H1 (cell line): ENCODE measurements at regions not wholly inside any gene's neighbourhood (a gene's known extent, or its start where the extent isn't known, plus 50 kb on each side); places are given as distances from the start of the nearest gene placed in this dataset.

Source experiments
- CTCF ChIA-PET: fragments of 300-600 bp; sonication (Branson Sonifier 250); formaldehyde crosslinking; loops from one replicate; lab custom pipeline; 2021; ENCODE audit not compliant: partially characterized antibody; lab: Charles Lee
- POLR2A ChIA-PET: fragments of 300-600 bp; sonication (Branson Sonifier 250); formaldehyde crosslinking; loops from one replicate; lab custom pipeline; 2021; ENCODE audit warnings: inconsistent platforms; ENCODE audit not compliant: partially characterized antibody; lab: Charles Lee
- DNase-seq, 2 experiments: peaks; one replicate each; pipeline versions ENCODE4 v3.0.0 to v3.0.0-alpha.2; 2010 to 2022; ENCODE audit warnings: low spot score in 2 of 2, low read depth in 1 of 2, mixed read lengths in 1 of 2
- FAIRE-seq: peaks from 2 replicates; lab custom pipeline; 2011; peaks lifted over from hg19 to GRCh38; lab: Jason Lieb, UNC
- H2AFZ ChIP-seq: 2 replicates; pipeline ENCODE4 v1.8.1; 2012; ENCODE audit warnings: low read length, inconsistent platforms
- H2AK5ac ChIP-seq: 2 replicates; pipeline ENCODE4 v1.6.1; 2013; ENCODE audit warnings: low read depth, low read length
- H2BK120ac ChIP-seq: replicated peaks from 2 replicates; pipeline ENCODE3; 2013; ENCODE audit warnings: low read depth, low read length, inconsistent platforms
- H2BK12ac ChIP-seq: 2 replicates; pipeline ENCODE4 v1.6.1; 2013; ENCODE audit warnings: low read depth, low read length
- H2BK15ac ChIP-seq: 2 replicates; pipeline ENCODE4 v1.6.1; 2013; ENCODE audit warnings: low read length
- H2BK20ac ChIP-seq: 2 replicates; pipeline ENCODE4 v1.6.1; 2013; ENCODE audit warnings: low read length
- H2BK5ac ChIP-seq: 2 replicates; pipeline ENCODE4 v1.6.1; 2013; ENCODE audit warnings: low read depth, low read length
- H3K14ac ChIP-seq: 2 replicates; pipeline ENCODE4 v1.6.1; 2013; ENCODE audit warnings: inconsistent platforms; ENCODE audit not compliant: insufficient read length
- H3K18ac ChIP-seq: 2 replicates; pipeline ENCODE4 v1.6.1; 2013; ENCODE audit warnings: low read length; ENCODE audit errors: extremely low read depth
- H3K23ac ChIP-seq: 2 replicates; pipeline ENCODE4 v1.6.1; 2013; ENCODE audit warnings: inconsistent platforms; ENCODE audit not compliant: insufficient read length
- H3K23me2 ChIP-seq: 2 replicates; pipeline ENCODE4 v1.6.1; 2013; ENCODE audit warnings: low read depth, low read length
- H3K27ac ChIP-seq: 2 replicates; pipeline ENCODE4 v1.6.1; 2011; ENCODE audit warnings: low read depth, low read length, inconsistent platforms
- H3K27me3 ChIP-seq, 4 experiments: replicated peaks in 1 of 4; 1 replicate in 1 of 4; 2 replicates in 3 of 4; pipeline versions ENCODE4 v1.6.1 to v1.8.1; 2011 to 2013; ENCODE audit warnings: low read length in 3 of 4, mild to moderate bottlenecking in 3 of 4, inconsistent platforms in 2 of 4, mixed read lengths in 2 of 4, moderate library complexity in 1 of 4; ENCODE audit not compliant: control insufficient read depth in 3 of 4, insufficient read depth in 3 of 4; ENCODE audit errors: extremely low read depth in 1 of 4
- H3K36me3 ChIP-seq, 4 experiments: 2 replicates each; pipeline versions ENCODE4 v1.6.1 to v1.8.1; 2011 to 2013; ENCODE audit warnings: mild to moderate bottlenecking in 4 of 4, low read length in 3 of 4, moderate library complexity in 2 of 4, control low read depth in 1 of 4, inconsistent platforms in 1 of 4; ENCODE audit not compliant: insufficient read depth in 4 of 4, control insufficient read depth in 2 of 4
- H3K4ac ChIP-seq: replicated peaks from 2 replicates; pipeline ENCODE3; 2013; ENCODE audit warnings: low read length, low read depth, mixed read lengths, inconsistent platforms; ENCODE audit not compliant: insufficient read length
- H3K4me1 ChIP-seq, 4 experiments: replicated peaks in 1 of 4; 1 replicate in 1 of 4; 2 replicates in 3 of 4; pipeline versions ENCODE4 v1.6.1 to v1.8.1; 2011 to 2013; ENCODE audit warnings: low read length in 3 of 4, inconsistent platforms in 2 of 4, mixed read lengths in 1 of 4; ENCODE audit not compliant: insufficient read depth in 4 of 4, control insufficient read depth in 3 of 4
- H3K4me2 ChIP-seq, 2 experiments: 2 replicates each; pipeline versions ENCODE4 v1.6.1 to v1.8.1; 2011 to 2013; ENCODE audit warnings: low read depth in 2 of 2, low read length in 2 of 2, control low read depth in 1 of 2, inconsistent platforms in 1 of 2, mild to moderate bottlenecking in 1 of 2; ENCODE audit not compliant: insufficient read depth in 1 of 2
- H3K4me3 ChIP-seq, 4 experiments: fragments of 200-600, 300-600 bp in 1 of 4; sonication (generic), shearing (Covaris generic), sonication (Bioruptor Twin) in 1 of 4; 2 replicates each; pipeline versions ENCODE4 v1.5.1 to v1.8.1; 2011 to 2016; ENCODE audit warnings: low read length in 4 of 4, low read depth in 3 of 4, control low read depth in 2 of 4, inconsistent platforms in 2 of 4, mild to moderate bottlenecking in 2 of 4, mixed read lengths in 1 of 4, moderate library complexity in 1 of 4; ENCODE audit not compliant: insufficient read depth in 2 of 4; ENCODE audit errors: extremely low read depth in 1 of 4
- H3K56ac ChIP-seq: replicated peaks from 2 replicates; pipeline ENCODE3; 2013; ENCODE audit warnings: low read depth, mild to moderate bottlenecking, mixed read lengths, low read length, inconsistent platforms; ENCODE audit not compliant: insufficient read length
- H3K79me1 ChIP-seq: 2 replicates; pipeline ENCODE4 v1.6.1; 2013; ENCODE audit warnings: low read depth, low read length, control low read depth
- H3K79me2 ChIP-seq, 2 experiments: 2 replicates each; pipeline versions ENCODE4 v1.6.1 to v1.8.1; 2012 to 2013; ENCODE audit warnings: low read length in 2 of 2, mild to moderate bottlenecking in 2 of 2, inconsistent platforms in 1 of 2; ENCODE audit not compliant: insufficient read depth in 2 of 2, control insufficient read depth in 1 of 2
- H3K9ac ChIP-seq, 4 experiments: replicated peaks in 1 of 4; 1 replicate in 1 of 4; 2 replicates in 3 of 4; pipeline versions ENCODE4 v1.6.1 to v1.8.1; 2011 to 2013; ENCODE audit warnings: low read depth in 3 of 4, low read length in 3 of 4, control low read depth in 2 of 4, mild to moderate bottlenecking in 2 of 4, moderate library complexity in 2 of 4, inconsistent platforms in 1 of 4; ENCODE audit errors: extremely low read depth in 1 of 4
- H3K9me3 ChIP-seq, 2 experiments: 2 replicates each; pipeline versions ENCODE4 v1.6.1 to v1.8.1; 2012 to 2013; ENCODE audit warnings: mild to moderate bottlenecking in 2 of 2, moderate library complexity in 2 of 2, control low read depth in 1 of 2, inconsistent platforms in 1 of 2, low read depth in 1 of 2, low read length in 1 of 2, mixed read lengths in 1 of 2; ENCODE audit not compliant: insufficient read depth in 2 of 2
- H4K20me1 ChIP-seq, 2 experiments: replicated peaks in 1 of 2; 2 replicates each; pipeline versions ENCODE3 to v1.8.1; 2011 to 2013; ENCODE audit warnings: inconsistent platforms in 2 of 2, low read length in 2 of 2, mild to moderate bottlenecking in 1 of 2; ENCODE audit not compliant: insufficient read depth in 2 of 2, control insufficient read depth in 1 of 2
- H4K5ac ChIP-seq: 2 replicates; pipeline ENCODE4 v1.6.1; 2013; ENCODE audit warnings: low read length, low read depth, mixed read lengths, inconsistent platforms; ENCODE audit not compliant: insufficient read length
- H4K8ac ChIP-seq: 2 replicates; pipeline ENCODE4 v1.8.0; 2013; ENCODE audit warnings: mild to moderate bottlenecking, moderate library complexity, low read length, inconsistent platforms; ENCODE audit not compliant: insufficient read depth; ENCODE audit errors: extremely low read depth
- H4K91ac ChIP-seq: replicated peaks from 2 replicates; pipeline ENCODE3; 2013; ENCODE audit warnings: low read length, mixed read lengths, inconsistent platforms; ENCODE audit not compliant: insufficient read length
- CBX8 ChIP-seq: fragments of 300-800, 300-1000 bp; sonication (generic); IDR thresholded peaks from 2 replicates; pipeline ENCODE4 v1.7.1; 2016; ENCODE audit warnings: low read depth, low read length, borderline replicate concordance
- CTBP2 ChIP-seq: IDR thresholded peaks from 2 replicates; pipeline ENCODE4 v1.7.0; 2011; ENCODE audit warnings: borderline replicate concordance, mild to moderate bottlenecking, moderate library complexity, mixed read lengths, low read length; ENCODE audit not compliant: insufficient read depth, insufficient read length
- CTCF ChIP-seq, 3 experiments: IDR thresholded peaks; 1 replicate in 2 of 3; 2 replicates in 1 of 3; pipeline versions ENCODE4 v1.5.1 to v1.6.1; 2011; ENCODE audit warnings: low read length in 3 of 3, mild to moderate bottlenecking in 3 of 3, inconsistent platforms in 2 of 3, low read depth in 1 of 3, moderate library complexity in 1 of 3; ENCODE audit not compliant: insufficient read depth in 1 of 3; ENCODE audit errors: control extremely low read depth in 1 of 3
- KDM5A ChIP-seq: fragments of 200-600 bp; IDR thresholded peaks from 2 replicates; pipeline ENCODE4 v1.7.1; 2012; ENCODE audit warnings: mild to moderate bottlenecking, low read length, inconsistent platforms, mixed read lengths
- MAFK ChIP-seq: IDR thresholded peaks from 2 replicates; pipeline ENCODE4 v1.6.1; 2012; ENCODE audit warnings: low read depth, mild to moderate bottlenecking, improper control_type of control experiment, low read length
- NANOG ChIP-seq: IDR thresholded peaks from 2 replicates; pipeline ENCODE4 v1.6.1; 2011; ENCODE audit warnings: low read length, low read depth, mild to moderate bottlenecking, inconsistent platforms; ENCODE audit not compliant: insufficient read depth, poor library complexity, severe bottlenecking
- SIRT6 ChIP-seq: IDR thresholded peaks from one replicate; pipeline ENCODE4 v1.7.1; 2012; ENCODE audit warnings: low read length, inconsistent platforms
- SP4 ChIP-seq: IDR thresholded peaks from 2 replicates; pipeline ENCODE4 v1.6.1; 2012; ENCODE audit warnings: low read length, inconsistent platforms
- TBP ChIP-seq: IDR thresholded peaks from 2 replicates; pipeline ENCODE4 v1.6.1; 2011; ENCODE audit warnings: low read depth, low read length, improper control_type of control experiment
- YY1 ChIP-seq: IDR thresholded peaks from 2 replicates; pipeline ENCODE4 v1.6.1; 2011; ENCODE audit warnings: low read depth, mild to moderate bottlenecking, low read length
- WGBS, 2 experiments: shearing (Covaris generic) in 1 of 2; methylation state at CpG; one replicate each; pipeline versions ENCODE4 v1.1.6 to v1.1.7; 2013 to 2015; ENCODE audit warnings: low lambda C conversion rate in 2 of 2, mixed read lengths in 2 of 2, inconsistent platforms in 1 of 2, low coverage in 1 of 2, missing lambda C conversion rate in 1 of 2; ENCODE audit not compliant: insufficient replicate concordance in 2 of 2, insufficient coverage in 1 of 2, insufficient read length in 1 of 2; ENCODE audit errors: extremely low coverage in 1 of 2, missing lambda C conversion rate in 1 of 2; 5-methylcytosine and 5-hydroxymethylcytosine counted together

- Histone ChIP-seq H3K27me3 (no peaks in the 10 kb centered on the region), H2BK20ac (no peak overlapping the region), H4K5ac (no peak overlapping the region), H3K79me1 (no peaks in the 10 kb centered on the region), H3K23me2 (no peaks in the 10 kb centered on the region), H3K56ac (no peak overlapping the region), H2BK120ac (no peak overlapping the region), H3K9ac (no peak overlapping the region), H3K4ac (no peak overlapping the region), H3K36me3 (no peaks in the 10 kb centered on the region), H2BK12ac (no peak overlapping the region), H4K20me1 (no peaks in the 10 kb centered on the region), H2AK5ac (no peak overlapping the region), H3K23ac (no peak overlapping the region), H4K8ac (no peak overlapping the region), H3K27ac (no peak overlapping the region), H2BK15ac (no peak overlapping the region), H3K4me2 (no peak overlapping the region), H4K91ac (no peak overlapping the region), H3K4me3 (no peak overlapping the region), H3K4me1 (peaks cover 0 to 11% (median 5%) of the 10 kb centered on the region in 4 experiments; a peak in 3 of 7 replicates), H3K14ac (no peak overlapping the region), H3K9me3 (0 out of 4 replicates have a peak, but pooled peaks cover 0 to under 1% of the 10 kb centered on the region in 2 experiments), H3K79me2 (no peaks in the 10 kb centered on the region), H2AFZ (no peak overlapping the region), H3K18ac (no peak overlapping the region), H2BK5ac (no peak overlapping the region)
- 63% methylated on average over 3 of the region's 3 CpGs; no CpG with 5 or more reads in 1 of the 2 experiments for WGBS, 2 experiments
- ChIA-PET CTCF (interaction anchor here (1.1 kb wide), 2 partner anchors 17 to 28 kb away, joined by 3 to 4 read pairs; no protein-coding TSS in a partner anchor), POLR2A (no interaction called here)
- TF ChIP-seq SP4 (no peak), YY1 (no peak), CTBP2 (no peak), SIRT6 (no peak), MAFK (no peak), TBP (no peak), NANOG (no peak), KDM5A (no peak), CBX8 (no peak), CTCF (IDR thresholded peaks at IDR 0.05; ENCODE audit: control extremely low read depth in 1 of 3, insufficient read depth in 1 of 3, low read depth in 1 of 3, low read length in 3 of 3) (no peak)
- no peak for FAIRE-seq
- no peak for DNase-seq
Observed at GRCh38 chr12:108400900-108401480, 61.9 kb upstream of the CMKLR1 start.
